ENCODE measurements at regions not wholly inside any gene's neighbourhood (a gene's known extent, or its start where the extent isn't known, plus 50 kb on each side); places are given as distances from the start of the nearest gene placed in this dataset.

GRCh38 chr2:114373591-114373990 lies 68.8 kb upstream of the DPP10 start:
- Histone ChIP-seq H3K4me3 (ENCODE audit: low read length) (no peak overlapping the region), H3K4ac (ENCODE audit: low read depth, low read length) (no peak overlapping the region), H3K27me3 (ENCODE audit: insufficient read depth, low read length, poor library complexity) (no peaks in the 10 kb centered on the region), H2BK5ac (ENCODE audit: low read length) (no peak overlapping the region), H3K9ac (ENCODE audit: low read length) (no peak overlapping the region), H3K56ac (ENCODE audit: low read length) (no peak overlapping the region), H2BK15ac (replicated peaks; ENCODE audit: low read depth) (no peak overlapping the region), H3K36me3 (ENCODE audit: control insufficient read depth, insufficient read depth, low read length) (no peaks in the 10 kb centered on the region), H3K23ac (ENCODE audit: low read length) (no peak overlapping the region), H3K79me1 (ENCODE audit: low read length) (no peaks in the 10 kb centered on the region), H4K5ac (ENCODE audit: low read length) (no peak overlapping the region), H3K4me2 (ENCODE audit: low read length) (no peak overlapping the region), H2BK120ac (ENCODE audit: low read depth, low read length) (no peak overlapping the region), H3K18ac (ENCODE audit: low read length) (no peak overlapping the region), H4K8ac (ENCODE audit: low read depth, low read length) (no peak overlapping the region), H3K4me1 (ENCODE audit: control insufficient read depth, low read depth, low read length) (no peaks in the 10 kb centered on the region), H3K79me2 (ENCODE audit: control insufficient read depth, insufficient read depth, low read length) (no peaks in the 10 kb centered on the region), H2AK5ac (ENCODE audit: low read length) (no peak overlapping the region), H3K27ac (ENCODE audit: low read depth, low read length) (no peak overlapping the region)
- DNase-seq = no peak

GRCh38 chr2:114384441-114384840 lies 58.0 kb upstream of the DPP10 start:
- Histone ChIP-seq H3K56ac (ENCODE audit: low read length) (no peak overlapping the region), H3K18ac (ENCODE audit: low read length) (no peak overlapping the region), H3K79me1 (ENCODE audit: low read length) (no peaks in the 10 kb centered on the region), H3K36me3 (ENCODE audit: control insufficient read depth, insufficient read depth, low read length) (no peaks in the 10 kb centered on the region), H3K4me2 (ENCODE audit: low read length) (no peak overlapping the region), H3K79me2 (ENCODE audit: control insufficient read depth, insufficient read depth, low read length) (no peaks in the 10 kb centered on the region), H4K8ac (ENCODE audit: low read depth, low read length) (no peak overlapping the region), H2AK5ac (ENCODE audit: low read length) (no peak overlapping the region), H2BK15ac (replicated peaks; ENCODE audit: low read depth) (no peak overlapping the region), H2BK120ac (ENCODE audit: low read depth, low read length) (no peak overlapping the region), H2BK5ac (ENCODE audit: low read length) (no peak overlapping the region), H3K9ac (ENCODE audit: low read length) (no peak overlapping the region), H3K4me1 (ENCODE audit: control insufficient read depth, low read depth, low read length) (no peaks in the 10 kb centered on the region), H3K27ac (ENCODE audit: low read depth, low read length) (no peak overlapping the region), H4K5ac (ENCODE audit: low read length) (no peak overlapping the region), H3K23ac (ENCODE audit: low read length) (no peak overlapping the region), H3K27me3 (ENCODE audit: insufficient read depth, low read length, poor library complexity) (no peaks in the 10 kb centered on the region), H3K4ac (ENCODE audit: low read depth, low read length) (no peak overlapping the region), H3K4me3 (ENCODE audit: low read length) (no peak overlapping the region)
- no CpG with 5 or more reads among the region's 4 CpGs for WGBS (ENCODE audit: extremely low coverage, insufficient coverage, low lambda C conversion rate)
- no peak for DNase-seq

GRCh38 chr2:114389021-114389420 lies 53.4 kb upstream of the DPP10 start:
- no peak overlapping the region for H3K18ac ChIP-seq (ENCODE audit: low read length)
- no peaks in the 10 kb centered on the region for H3K27me3 ChIP-seq (ENCODE audit: insufficient read depth, low read length, poor library complexity)
- H3K23ac ChIP-seq (ENCODE audit: low read length) = no peak overlapping the region
- DNase-seq = no peak
- H4K8ac ChIP-seq (ENCODE audit: low read depth, low read length) = no peak overlapping the region
- H3K79me1 ChIP-seq (ENCODE audit: low read length) = no peaks in the 10 kb centered on the region
- H2BK15ac ChIP-seq (replicated peaks; ENCODE audit: low read depth) = no peak overlapping the region
- H3K4me1 ChIP-seq (ENCODE audit: control insufficient read depth, low read depth, low read length) = no peaks in the 10 kb centered on the region
- H3K4me2 ChIP-seq (ENCODE audit: low read length) = no peak overlapping the region
- no CpG with 5 or more reads among the region's 4 CpGs for WGBS (ENCODE audit: extremely low coverage, insufficient coverage, low lambda C conversion rate)
- H3K79me2 ChIP-seq (ENCODE audit: control insufficient read depth, insufficient read depth, low read length) = no peaks in the 10 kb centered on the region
- no peak overlapping the region for H3K56ac ChIP-seq (ENCODE audit: low read length)
- H3K4me3 ChIP-seq (ENCODE audit: low read length) = no peak overlapping the region
- H2BK120ac ChIP-seq (ENCODE audit: low read depth, low read length) = no peak overlapping the region
- H3K36me3 ChIP-seq (ENCODE audit: control insufficient read depth, insufficient read depth, low read length) = no peaks in the 10 kb centered on the region
- H2AK5ac ChIP-seq (ENCODE audit: low read length) = no peak overlapping the region
- H4K5ac ChIP-seq (ENCODE audit: low read length) = no peak overlapping the region
- H3K4ac ChIP-seq (ENCODE audit: low read depth, low read length) = no peak overlapping the region
- no peak overlapping the region for H3K9ac ChIP-seq (ENCODE audit: low read length)
- H3K27ac ChIP-seq (ENCODE audit: low read depth, low read length) = no peak overlapping the region
- H2BK5ac ChIP-seq (ENCODE audit: low read length) = no peak overlapping the region
